H9 (cell line): ENCODE measurements at regions not wholly inside any gene's neighbourhood (a gene's known extent, or its start where the extent isn't known, plus 50 kb on each side); places are given as distances from the start of the nearest gene placed in this dataset.

ENCODE experiments used
- DNase-seq: peaks from one replicate; pipeline ENCODE4 v3.0.0-alpha.2; 2017
- H2AFZ ChIP-seq: one replicate; pipeline ENCODE4 v1.6.1; 2013; ENCODE audit warnings: mild to moderate bottlenecking, low read length, control low read depth, moderate library complexity
- H2AK5ac ChIP-seq: 2 replicates; pipeline ENCODE4 v1.6.1; 2013; ENCODE audit warnings: low read length, control low read depth, mixed read lengths; ENCODE audit not compliant: insufficient read length
- H2BK120ac ChIP-seq: one replicate; pipeline ENCODE4 v1.6.1; 2013; ENCODE audit warnings: low read depth, mild to moderate bottlenecking, low read length, control low read depth, inconsistent platforms; ENCODE audit not compliant: poor library complexity, severe bottlenecking
- H2BK12ac ChIP-seq: 2 replicates; pipeline ENCODE4 v1.6.1; 2013; ENCODE audit warnings: low read length, control low read depth, mixed read lengths, low read depth; ENCODE audit not compliant: insufficient read length
- H2BK15ac ChIP-seq: 2 replicates; pipeline ENCODE4 v1.6.1; 2013; ENCODE audit warnings: low read depth, low read length, control low read depth
- H2BK20ac ChIP-seq: one replicate; pipeline ENCODE4 v1.6.1; 2013; ENCODE audit warnings: low read depth, mild to moderate bottlenecking, low read length, control low read depth, inconsistent platforms; ENCODE audit not compliant: poor library complexity, severe bottlenecking
- H2BK5ac ChIP-seq: 2 replicates; pipeline ENCODE4 v1.6.1; 2013; ENCODE audit warnings: low read length, control low read depth, mixed read lengths; ENCODE audit not compliant: insufficient read length
- H3K14ac ChIP-seq: 2 replicates; pipeline ENCODE4 v1.6.1; 2013; ENCODE audit warnings: low read length, control low read depth; ENCODE audit not compliant: insufficient read depth
- H3K18ac ChIP-seq: 2 replicates; pipeline ENCODE4 v1.6.1; 2013; ENCODE audit warnings: low read depth, mild to moderate bottlenecking, mixed read lengths, low read length, control low read depth; ENCODE audit not compliant: insufficient read length
- H3K23ac ChIP-seq: 2 replicates; pipeline ENCODE4 v1.6.1; 2013; ENCODE audit warnings: low read length, control low read depth, mixed read lengths, low read depth; ENCODE audit not compliant: insufficient read length
- H3K23me2 ChIP-seq: 2 replicates; pipeline ENCODE4 v1.6.1; 2013; ENCODE audit warnings: low read depth, mild to moderate bottlenecking, mixed read lengths, low read length, control low read depth; ENCODE audit not compliant: insufficient read length, poor library complexity, severe bottlenecking
- H3K27ac ChIP-seq: 2 replicates; pipeline ENCODE4 v1.5.1; 2013; ENCODE audit warnings: low read length, control low read depth, mixed read lengths, low read depth; ENCODE audit not compliant: insufficient read length
- H3K27me3 ChIP-seq: 2 replicates; pipeline ENCODE4 v1.6.1; 2013; ENCODE audit warnings: low read length, control low read depth, inconsistent platforms; ENCODE audit not compliant: insufficient read depth
- H3K4ac ChIP-seq: 2 replicates; pipeline ENCODE4 v1.6.1; 2013; ENCODE audit warnings: low read depth, mild to moderate bottlenecking, control low read depth, inconsistent platforms, low read length, moderate library complexity
- H3K4me1 ChIP-seq: 2 replicates; pipeline ENCODE4 v1.6.1; 2013; ENCODE audit warnings: low read length, control low read depth, inconsistent platforms; ENCODE audit not compliant: insufficient read depth
- H3K4me2 ChIP-seq: 2 replicates; pipeline ENCODE4 v1.6.1; 2013; ENCODE audit warnings: low read length, control low read depth, mixed read lengths; ENCODE audit not compliant: insufficient read length, insufficient read depth
- H3K56ac ChIP-seq: 2 replicates; pipeline ENCODE4 v1.6.1; 2013; ENCODE audit warnings: low read depth, mild to moderate bottlenecking, mixed read lengths, low read length, control low read depth; ENCODE audit not compliant: insufficient read length
- H3K79me1 ChIP-seq: 2 replicates; pipeline ENCODE4 v1.6.1; 2013; ENCODE audit warnings: low read depth, mild to moderate bottlenecking, moderate library complexity, low read length, control low read depth, inconsistent platforms; ENCODE audit not compliant: insufficient read depth, poor library complexity, severe bottlenecking
- H3K79me2 ChIP-seq: 2 replicates; pipeline ENCODE4 v1.6.1; 2013; ENCODE audit warnings: low read length, control low read depth, inconsistent platforms; ENCODE audit not compliant: insufficient read depth
- H3K9ac ChIP-seq: 2 replicates; pipeline ENCODE4 v1.6.1; 2013; ENCODE audit warnings: low read length, control low read depth, mixed read lengths; ENCODE audit not compliant: insufficient read length; ENCODE audit errors: extremely low read depth
- H3K9me3 ChIP-seq: one replicate; pipeline ENCODE4 v1.6.1; 2013; ENCODE audit warnings: low read depth, low read length, inconsistent platforms; ENCODE audit not compliant: control insufficient read depth
- H3T11ph ChIP-seq: one replicate; pipeline ENCODE4 v1.6.1; 2013; ENCODE audit warnings: mild to moderate bottlenecking, low read length, control low read depth, inconsistent platforms
- H4K20me1 ChIP-seq: one replicate; pipeline ENCODE4 v1.6.1; 2013; ENCODE audit not compliant: control insufficient read depth, insufficient read length, insufficient read depth
- H4K5ac ChIP-seq: 2 replicates; pipeline ENCODE4 v1.6.1; 2013; ENCODE audit warnings: low read depth, mild to moderate bottlenecking, mixed read lengths, low read length, control low read depth; ENCODE audit not compliant: insufficient read length
- H4K8ac ChIP-seq: replicated peaks from 2 replicates; pipeline ENCODE4 v1.6.1; 2013; ENCODE audit warnings: low read length, control low read depth, mixed read lengths, low read depth; ENCODE audit not compliant: insufficient read length
- H4K91ac ChIP-seq: 2 replicates; pipeline ENCODE4 v1.6.1; 2013; ENCODE audit warnings: low read depth, mild to moderate bottlenecking, moderate library complexity, mixed read lengths, low read length, control low read depth; ENCODE audit not compliant: insufficient read length
- H3K27ac Mint-ChIP-seq, 3 experiments: 2 replicates in 2 of 3; 3 replicates in 1 of 3; pipeline ENCODE4 v1.8.0; 2020 to 2021; ENCODE audit warnings: mixed read lengths in 3 of 3, mild to moderate bottlenecking in 1 of 3, moderate library complexity in 1 of 3
- H3K27me3 Mint-ChIP-seq: 2 replicates; pipeline ENCODE4 v1.8.0; 2021; ENCODE audit warnings: low read depth, mild to moderate bottlenecking, moderate library complexity, mixed read lengths
- H3K36me3 Mint-ChIP-seq, 3 experiments: 2 replicates in 2 of 3; 3 replicates in 1 of 3; pipeline ENCODE4 v1.8.0; 2020 to 2021; ENCODE audit warnings: low read depth in 3 of 3, mixed read lengths in 3 of 3; ENCODE audit not compliant: insufficient read depth in 1 of 3
- H3K4me1 Mint-ChIP-seq, 2 experiments: 2 replicates each; pipeline ENCODE4 v1.8.0; 2020; ENCODE audit warnings: mixed read lengths in 2 of 2
- H3K4me3 Mint-ChIP-seq, 2 experiments: 2 replicates in 1 of 2; 3 replicates in 1 of 2; pipeline ENCODE4 v1.8.0; 2020 to 2021; ENCODE audit warnings: mild to moderate bottlenecking in 2 of 2, mixed read lengths in 2 of 2, moderate library complexity in 1 of 2
- H3K9me3 Mint-ChIP-seq, 2 experiments: 2 replicates in 1 of 2; 3 replicates in 1 of 2; pipeline ENCODE4 v1.8.0; 2020; ENCODE audit warnings: mild to moderate bottlenecking in 2 of 2, mixed read lengths in 2 of 2, moderate library complexity in 1 of 2
- CTCF ChIP-seq: fragments of 200-600 bp; sonication (generic); conservative IDR thresholded peaks from 3 replicates; pipeline ENCODE4 v1.8.0; 2021; ENCODE audit warnings: antibody characterized with exemption, mild to moderate bottlenecking
- WGBS: extraction: QIAGEN DNeasy Blood & Tissue Kit; methylation state at CpG from one replicate; pipeline ENCODE4 v1.1.7; 2013; ENCODE audit warnings: missing lambda C conversion rate, low lambda C conversion rate, mixed read lengths; ENCODE audit not compliant: insufficient read length; ENCODE audit errors: extremely low coverage; 5-methylcytosine and 5-hydroxymethylcytosine counted together

GRCh38 chr2:21676041-21676440 lies 552.3 kb downstream of the TDRD15 start:
- Mint-ChIP-seq H3K27ac (no peak overlapping the region), H3K36me3 (no peaks in the 10 kb centered on the region; a peak in 1 of 7 replicates), H3K9me3 (peaks cover 0 to 2% of the 10 kb centered on the region in 2 experiments; a peak in 1 of 5 replicates), H3K4me1 (peaks cover 0 to 4% of the 10 kb centered on the region in 2 experiments; a peak in 1 of 4 replicates), H3K27me3 (no peaks in the 10 kb centered on the region), H3K4me3 (no peak overlapping the region)
- Histone ChIP-seq H3K4me1 (no peaks in the 10 kb centered on the region), H3K14ac (no peak overlapping the region), H2AK5ac (no peak overlapping the region), H2AFZ (no peak overlapping the region), H3K9me3 (no peaks in the 10 kb centered on the region), H3K4ac (no peak overlapping the region), H3K27me3 (no peaks in the 10 kb centered on the region), H2BK20ac (no peak overlapping the region), H3K18ac (no peak overlapping the region), H3K4me2 (no peak overlapping the region), H2BK15ac (no peak overlapping the region), H4K5ac (no peak overlapping the region), H2BK5ac (no peak overlapping the region), H4K20me1 (no peaks in the 10 kb centered on the region), H3K79me1 (no peaks in the 10 kb centered on the region), H2BK12ac (no peak overlapping the region), H3T11ph (no peak overlapping the region), H3K27ac (no peak overlapping the region), H3K9ac (no peak overlapping the region), H3K79me2 (no peaks in the 10 kb centered on the region), H3K56ac (no peak overlapping the region), H3K23me2 (no peaks in the 10 kb centered on the region), H3K23ac (no peak overlapping the region), H2BK120ac (no peak overlapping the region), H4K91ac (no peak overlapping the region), H4K8ac (no peak overlapping the region)
- TF ChIP-seq CTCF = no peak
- DNase-seq = no peak
- WGBS = no CpG with 5 or more reads among the region's 1 CpG
